HG03064 (cell line): ENCODE measurements at regions not wholly inside any gene's neighbourhood (a gene's known extent, or its start where the extent isn't known, plus 50 kb on each side); places are given as distances from the start of the nearest gene placed in this dataset.

ENCODE experiments used
- ATAC-seq: cut with Tn5 transposase; IDR thresholded peaks from one replicate; pipeline ENCODE4 v1.9.1; 2021; ENCODE audit warnings: low read depth; ENCODE audit not compliant: unreplicated experiment

- no peak for ATAC-seq
Observed at GRCh38 chr11:134684576-134684975, 272.5 kb upstream of the B3GAT1 start.

- no peak for ATAC-seq
Observed at GRCh38 chr11:134683860-134684259, 271.8 kb upstream of the B3GAT1 start.

- no peak for ATAC-seq
Observed at GRCh38 chr11:134682577-134682976, 270.5 kb upstream of the B3GAT1 start.

- ATAC-seq = no peak
Observed at GRCh38 chr11:134679592-134679991, 267.6 kb upstream of the B3GAT1 start.

- ATAC-seq = no peak
Observed at GRCh38 chr11:134678744-134679143, 266.7 kb upstream of the B3GAT1 start.

GRCh38 chr11:134677891-134678551 lies 266.0 kb upstream of the B3GAT1 start:
- no peak for ATAC-seq

- ATAC-seq = no peak
Observed at GRCh38 chr11:134677397-134677822, 265.4 kb upstream of the B3GAT1 start.

GRCh38 chr11:134676516-134677287 lies 264.7 kb upstream of the B3GAT1 start:
- ATAC-seq = no peak

- ATAC-seq = no peak
Observed at GRCh38 chr11:134675983-134676382, 263.9 kb upstream of the B3GAT1 start.

- no peak for ATAC-seq
Observed at GRCh38 chr11:134674974-134675373, 262.9 kb upstream of the B3GAT1 start.

GRCh38 chr11:134670961-134671370 lies 258.9 kb upstream of the B3GAT1 start:
- ATAC-seq = no peak

GRCh38 chr11:134670247-134670782 lies 258.3 kb upstream of the B3GAT1 start:
- ATAC-seq = no peak

- no peak for ATAC-seq
Observed at GRCh38 chr11:134669796-134670195, 257.8 kb upstream of the B3GAT1 start.

- no peak for ATAC-seq
Observed at GRCh38 chr11:134668796-134669195, 256.8 kb upstream of the B3GAT1 start.

GRCh38 chr11:134668076-134668475 lies 256.0 kb upstream of the B3GAT1 start:
- ATAC-seq = no peak

GRCh38 chr11:134667505-134667904 lies 255.5 kb upstream of the B3GAT1 start:
- ATAC-seq = no peak

- ATAC-seq = no peak
Observed at GRCh38 chr11:134667175-134667500, 255.1 kb upstream of the B3GAT1 start.

- no peak for ATAC-seq
Observed at GRCh38 chr11:134666273-134667174, 254.5 kb upstream of the B3GAT1 start.

- ATAC-seq = no peak
Observed at GRCh38 chr11:134665571-134666270, 253.7 kb upstream of the B3GAT1 start.

GRCh38 chr11:134665188-134665535 lies 253.1 kb upstream of the B3GAT1 start:
- no peak for ATAC-seq
